GM23338 (cell line): ENCODE measurements at regions not wholly inside any gene's neighbourhood (a gene's known extent, or its start where the extent isn't known, plus 50 kb on each side); places are given as distances from the start of the nearest gene placed in this dataset.

ENCODE experiments used
- CTCF ChIP-seq, 2 experiments: fragments of 200-600 bp in 1 of 2; sonication (generic) in 1 of 2; conservative IDR thresholded peaks; 2 replicates each; pipeline versions ENCODE4 v1.5.1 to v1.6.1; 2016 to 2017; ENCODE audit warnings: antibody characterized with exemption in 2 of 2, low read depth in 2 of 2, mild to moderate bottlenecking in 2 of 2, moderate library complexity in 1 of 2
- EZH2phosphoT487 ChIP-seq: fragments of 200-600 bp; sonication (generic); IDR thresholded peaks from one replicate; pipeline ENCODE4 v1.8.1; 2018; ENCODE audit warnings: antibody characterized with exemption; ENCODE audit not compliant: unreplicated experiment
- JUNB ChIP-seq: IDR thresholded peaks from one replicate; pipeline ENCODE4 v1.6.1; 2016; ENCODE audit warnings: antibody characterized with exemption; ENCODE audit not compliant: unreplicated experiment
- POLR2AphosphoS5 ChIP-seq: IDR thresholded peaks from 2 replicates; pipeline ENCODE4 v1.6.1; 2016; ENCODE audit warnings: antibody characterized with exemption, low read depth

DNA sequence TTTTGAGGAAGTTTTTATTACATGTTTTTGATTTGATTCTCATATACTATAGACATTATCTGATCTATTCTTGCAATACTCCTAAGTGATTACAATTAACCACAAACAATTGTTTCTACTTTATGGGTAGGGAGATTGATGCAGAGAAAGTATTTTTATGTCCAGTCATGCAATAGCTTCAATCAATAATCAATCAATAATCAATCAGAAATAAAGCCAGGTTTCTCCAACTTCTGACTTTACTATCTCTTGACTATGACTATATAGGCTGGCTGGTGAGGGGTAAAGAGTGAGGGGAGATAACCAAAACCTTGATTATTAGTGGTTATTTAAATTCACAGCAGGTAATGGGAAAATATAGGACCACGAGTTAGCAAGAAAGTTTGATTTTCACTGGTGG lies 85.9 kb downstream of the HPGD start:
- no peak for TF ChIP-seq CTCF (conservative IDR thresholded peaks at IDR 0.05; ENCODE audit: low read depth in 2 of 2)
- TF ChIP-seq POLR2AphosphoS5: no peak
- no peak for TF ChIP-seq JUNB
- no peak for TF ChIP-seq EZH2phosphoT487
